ENCODE measurements at regions not wholly inside any gene's neighbourhood (a gene's known extent, or its start where the extent isn't known, plus 50 kb on each side); places are given as distances from the start of the nearest gene placed in this dataset.
"Not testable (repeated sequence)": the region's sequence is repeated elsewhere in the genome, so short reads cannot be mapped to it uniquely, and the experiment has no call there.

DNA sequence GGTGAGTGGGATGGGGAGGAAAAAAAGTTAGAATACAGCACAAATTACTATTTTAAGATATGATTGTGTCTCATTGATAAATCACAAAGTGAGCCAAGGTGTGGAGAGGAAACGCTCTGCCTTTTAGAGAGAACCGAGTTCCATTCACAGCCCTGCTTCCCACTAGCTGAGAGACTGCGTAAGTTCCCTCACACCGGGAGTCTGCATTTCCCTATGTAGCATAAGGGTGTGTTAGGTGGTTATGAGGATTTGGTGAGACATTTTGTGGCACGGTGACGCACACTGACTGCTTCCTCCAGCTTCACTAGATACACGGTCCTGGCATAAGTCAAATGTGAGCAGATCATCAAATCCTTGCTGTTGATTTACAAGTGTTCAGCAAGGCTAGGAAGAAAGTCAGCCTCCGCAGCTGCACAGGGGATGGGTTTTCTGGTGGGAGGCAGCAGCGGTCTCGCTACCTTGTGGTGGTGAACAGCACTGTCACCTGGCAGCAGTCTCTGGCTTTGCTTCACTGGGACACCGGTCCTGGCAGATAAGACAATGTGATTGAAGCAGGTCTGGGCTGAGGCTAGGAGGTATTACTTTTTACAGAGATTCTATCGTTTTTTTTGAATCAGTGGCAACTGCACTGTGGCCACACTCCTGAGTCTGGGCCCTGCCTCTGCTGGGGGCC lies 312.2 kb upstream of the B3GAT1 start:
- H3K4me1 ChIP-seq: peaks cover 0 to 27% of the 10 kb centered on the region in 2 donors
- peak in 1 of 2 donors; percentile 7 for DNase-seq
- TF ChIP-seq, protein P1, sequence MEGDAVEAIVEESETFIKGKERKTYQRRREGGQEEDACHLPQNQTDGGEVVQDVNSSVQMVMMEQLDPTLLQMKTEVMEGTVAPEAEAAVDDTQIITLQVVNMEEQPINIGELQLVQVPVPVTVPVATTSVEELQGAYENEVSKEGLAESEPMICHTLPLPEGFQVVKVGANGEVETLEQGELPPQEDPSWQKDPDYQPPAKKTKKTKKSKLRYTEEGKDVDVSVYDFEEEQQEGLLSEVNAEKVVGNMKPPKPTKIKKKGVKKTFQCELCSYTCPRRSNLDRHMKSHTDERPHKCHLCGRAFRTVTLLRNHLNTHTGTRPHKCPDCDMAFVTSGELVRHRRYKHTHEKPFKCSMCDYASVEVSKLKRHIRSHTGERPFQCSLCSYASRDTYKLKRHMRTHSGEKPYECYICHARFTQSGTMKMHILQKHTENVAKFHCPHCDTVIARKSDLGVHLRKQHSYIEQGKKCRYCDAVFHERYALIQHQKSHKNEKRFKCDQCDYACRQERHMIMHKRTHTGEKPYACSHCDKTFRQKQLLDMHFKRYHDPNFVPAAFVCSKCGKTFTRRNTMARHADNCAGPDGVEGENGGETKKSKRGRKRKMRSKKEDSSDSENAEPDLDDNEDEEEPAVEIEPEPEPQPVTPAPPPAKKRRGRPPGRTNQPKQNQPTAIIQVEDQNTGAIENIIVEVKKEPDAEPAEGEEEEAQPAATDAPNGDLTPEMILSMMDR (IDR thresholded peaks at IDR 0.05): no peak
- no peak for TF ChIP-seq POLR2A (IDR thresholded peaks at IDR 0.05)
- intact Hi-C loops (cut with DNase I): no loop called here
- no peaks in the 10 kb centered on the region for H3K9me3 ChIP-seq
- no peaks in the 10 kb centered on the region for H3K36me3 ChIP-seq
- H3K4me3 ChIP-seq (replicated peaks in 1 of 3): no peak overlapping the region
- 86% methylated on average over 12 of the region's 12 CpGs for WGBS, 2 donors
- no peaks in the 10 kb centered on the region for H3K27me3 ChIP-seq
- peak overlapping the region in 1 of 3 donors; percentile 68 for H3K27ac ChIP-seq

DNA sequence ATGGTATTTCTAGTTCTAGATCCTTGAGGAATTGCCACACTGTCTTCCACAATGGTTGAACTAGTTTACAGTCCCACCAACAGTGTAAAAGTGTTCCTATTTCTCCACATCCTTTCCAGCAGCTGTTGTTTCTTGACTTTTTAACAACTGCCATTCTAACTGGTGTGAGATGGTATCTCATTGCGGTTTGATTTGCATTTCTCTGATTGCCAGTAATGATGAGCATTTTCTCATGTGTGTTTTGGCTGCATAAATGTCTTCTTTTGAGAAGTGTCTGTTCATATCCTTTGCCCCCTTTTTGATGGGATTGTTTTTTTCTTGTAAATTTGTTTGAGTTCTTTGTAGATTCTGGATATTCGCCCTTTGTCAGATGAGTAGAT lies 308.6 kb upstream of the B3GAT1 start:
- DNase-seq; H3K27me3 ChIP-seq; H3K9me3 ChIP-seq; H3K27ac ChIP-seq; H3K36me3 ChIP-seq; H3K4me3 ChIP-seq (replicated peaks in 1 of 3); intact Hi-C loops (cut with DNase I): not testable (repeated sequence)
- WGBS, 2 donors: 97 to 100% methylated on average over 2 of the region's 2 CpGs
- H3K4me1 ChIP-seq: peaks cover 0 to 21% of the 10 kb centered on the region in 2 donors

DNA sequence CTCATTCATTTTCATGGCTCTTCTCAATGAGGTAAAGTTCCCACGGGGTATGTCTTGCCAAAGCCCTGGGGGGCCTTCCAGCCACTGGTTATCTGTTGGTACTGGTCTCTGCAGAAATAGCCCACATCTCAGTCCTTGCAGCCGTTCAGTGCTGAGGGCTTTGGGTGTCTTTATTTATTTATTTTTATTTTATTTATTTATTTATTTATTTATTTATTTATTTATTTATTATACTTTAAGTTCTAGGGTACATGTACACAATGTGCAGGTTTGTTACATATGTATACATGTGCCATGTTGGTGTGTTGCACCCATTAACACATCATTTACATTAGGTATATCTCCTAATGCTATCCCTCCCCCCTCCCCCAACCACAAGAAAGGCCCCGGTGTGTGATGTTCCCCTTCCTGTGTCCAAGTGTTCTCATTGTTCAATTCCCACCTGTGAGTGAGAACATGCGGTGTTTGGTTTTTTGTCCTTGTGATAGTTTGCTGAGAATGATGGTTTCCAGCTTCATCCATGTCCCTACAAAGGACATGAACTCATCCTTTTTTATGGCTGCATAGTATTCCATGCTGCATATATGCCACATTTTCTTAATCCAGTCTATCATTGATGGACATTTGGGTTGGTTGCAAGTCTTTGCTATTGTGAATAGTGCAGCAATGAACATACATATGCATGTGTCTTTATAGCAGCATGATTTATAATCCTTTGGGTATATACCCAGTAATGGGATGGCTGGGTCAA lies 308.1 kb upstream of the B3GAT1 start:
- WGBS, 2 donors: 79 to 96% methylated on average over 3 to 4 of the region's 4 CpGs
- H3K27ac ChIP-seq; H3K36me3 ChIP-seq; H3K27me3 ChIP-seq; H3K9me3 ChIP-seq; DNase-seq; intact Hi-C loops (cut with DNase I); H3K4me3 ChIP-seq (replicated peaks in 1 of 3): not testable (repeated sequence)
- peaks cover 0 to 15% of the 10 kb centered on the region in 2 donors for H3K4me1 ChIP-seq

DNA sequence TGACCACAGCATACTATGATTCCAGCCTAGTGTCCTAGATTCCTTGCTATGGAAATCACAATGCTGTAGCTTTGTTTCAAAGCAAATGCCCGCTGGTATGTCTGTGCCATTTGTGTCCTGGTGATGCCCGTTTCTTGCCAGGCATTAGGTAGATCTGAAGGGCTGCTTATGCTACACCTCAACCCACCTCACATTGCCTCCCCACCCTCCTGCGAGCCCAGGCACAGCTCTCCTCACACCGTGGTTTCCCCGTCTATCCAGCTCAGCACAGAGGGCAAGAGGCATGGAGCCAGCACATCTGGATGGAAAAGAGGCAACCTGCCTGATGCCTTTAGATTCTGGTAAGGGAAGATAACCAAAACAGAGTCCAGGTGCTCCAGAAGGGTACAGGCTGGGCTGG lies 307.4 kb upstream of the B3GAT1 start:
- WGBS, 2 donors: 93 to 99% methylated on average over 5 of the region's 5 CpGs
- Histone ChIP-seq H3K9me3 (no peaks in the 10 kb centered on the region), H3K27me3 (no peaks in the 10 kb centered on the region), H3K4me1 (peaks cover 0 to 8% of the 10 kb centered on the region in 2 donors), H3K27ac (no peak overlapping the region), H3K4me3 (replicated peaks in 1 of 3) (no peak overlapping the region), H3K36me3 (no peaks in the 10 kb centered on the region)
- DNase-seq: no peak
- TF ChIP-seq, protein P1 (IDR thresholded peaks at IDR 0.05): no peak
- no peak for TF ChIP-seq POLR2A (IDR thresholded peaks at IDR 0.05)
- intact Hi-C loops (cut with DNase I): no loop called here

DNA sequence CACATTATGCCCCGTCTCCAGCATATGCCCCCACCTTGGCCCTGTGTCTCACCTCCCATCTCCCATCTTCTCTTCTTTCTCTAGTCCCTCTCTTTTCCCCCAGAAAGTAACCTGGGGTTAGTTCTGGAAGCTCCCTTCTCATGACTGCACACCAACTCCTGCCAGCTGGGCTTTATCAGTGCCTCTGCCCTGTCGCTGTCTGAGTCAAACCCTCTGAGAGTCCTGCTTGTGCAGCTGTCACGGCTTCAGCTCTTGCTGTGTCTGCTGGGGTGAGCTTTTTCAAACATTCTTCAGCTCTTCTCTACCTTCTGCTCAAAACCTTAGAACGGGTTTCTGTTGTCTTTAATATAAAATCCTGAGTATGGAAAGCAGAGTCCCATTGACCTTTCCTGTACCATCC lies 304.5 kb upstream of the B3GAT1 start:
- 70 to 77% methylated on average over 4 of the region's 4 CpGs for WGBS, 2 donors
- TF ChIP-seq POLR2A (IDR thresholded peaks at IDR 0.05): no peak
- TF ChIP-seq, protein P1 (IDR thresholded peaks at IDR 0.05): no peak
- H3K27me3 ChIP-seq: no peaks in the 10 kb centered on the region
- no peak overlapping the region for H3K27ac ChIP-seq
- no peak for DNase-seq
- H3K4me1 ChIP-seq: no peaks in the 10 kb centered on the region
- no peaks in the 10 kb centered on the region for H3K36me3 ChIP-seq
- no peaks in the 10 kb centered on the region for H3K9me3 ChIP-seq
- no peak overlapping the region for H3K4me3 ChIP-seq (replicated peaks in 1 of 3)
- intact Hi-C loops (cut with DNase I): no loop called here

DNA sequence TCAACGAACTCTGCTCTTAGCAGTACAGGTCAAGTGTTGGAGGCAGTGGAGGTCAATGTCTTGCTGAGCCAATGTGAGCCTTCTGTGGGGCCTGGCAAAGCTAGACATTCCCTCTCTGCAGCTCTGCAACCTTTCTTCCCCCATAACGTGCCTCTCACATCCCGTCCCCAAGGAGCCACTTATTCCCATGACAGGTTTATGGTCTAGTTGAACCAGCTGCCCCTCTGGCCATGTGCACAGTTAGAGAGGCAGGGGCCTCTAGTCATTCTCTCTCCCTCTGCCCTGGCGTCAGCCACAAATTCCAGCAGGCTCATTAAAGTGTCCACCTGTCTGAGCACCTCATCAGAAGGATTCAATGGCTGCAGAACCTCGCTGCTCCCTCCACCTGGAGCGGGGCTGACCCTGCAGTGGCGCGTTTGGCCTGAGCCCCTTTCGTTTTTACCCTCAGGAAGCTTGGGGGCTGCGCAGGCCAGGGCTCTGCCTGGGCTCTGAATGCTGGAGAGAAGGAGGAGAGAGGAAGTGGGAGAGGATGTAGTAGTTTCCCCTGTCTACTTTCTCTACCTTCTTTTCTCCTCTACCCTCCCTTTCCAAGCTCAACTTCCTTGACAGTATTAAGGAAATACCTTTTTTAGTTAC lies 302.1 kb upstream of the B3GAT1 start:
- no peak overlapping the region for H3K27ac ChIP-seq
- DNase-seq: no peak
- no peaks in the 10 kb centered on the region for H3K36me3 ChIP-seq
- no peak for TF ChIP-seq POLR2A (IDR thresholded peaks at IDR 0.05)
- TF ChIP-seq, protein P1 (IDR thresholded peaks at IDR 0.05): no peak
- no peaks in the 10 kb centered on the region for H3K27me3 ChIP-seq
- 49 to 50% methylated on average over 10 of the region's 10 CpGs for WGBS, 2 donors
- intact Hi-C loops (cut with DNase I): no loop called here
- H3K4me3 ChIP-seq (replicated peaks in 1 of 3): no peak overlapping the region
- H3K9me3 ChIP-seq: no peaks in the 10 kb centered on the region
- H3K4me1 ChIP-seq: no peaks in the 10 kb centered on the region

Data from thyroid gland (tissue), 4 donors.